GM23338 (cell line): ENCODE measurements at regions not wholly inside any gene's neighbourhood (a gene's known extent, or its start where the extent isn't known, plus 50 kb on each side); places are given as distances from the start of the nearest gene placed in this dataset.

Source experiments
- ATAC-seq: fragments of 200-7000 bp; cut with Tn5 transposase; 3 replicates; pipeline ENCODE4 v1.9.1; 2020
- DNase-seq: peaks from one replicate; pipeline ENCODE4 v3.0.0-alpha.2; 2015; ENCODE audit warnings: low spot score
- H2AFZ ChIP-seq: fragments of 200-600 bp; sonication (generic); 2 replicates; pipeline ENCODE4 v1.8.0; 2016; ENCODE audit warnings: antibody characterized with exemption, mild to moderate bottlenecking, moderate library complexity
- H3F3A ChIP-seq: fragments of 200-600 bp; sonication (generic); replicated peaks from 2 replicates; pipeline ENCODE4 v1.8.0; 2017; ENCODE audit warnings: antibody characterized with exemption, mixed run types, low read depth
- H3K27ac ChIP-seq: fragments of 200-600 bp; sonication (generic); 2 replicates; pipeline ENCODE4 v1.6.1; 2016; ENCODE audit warnings: low read depth
- H3K27me3 ChIP-seq: fragments of 200-600 bp; sonication (generic); 2 replicates; pipeline ENCODE4 v1.8.0; 2016; ENCODE audit warnings: mild to moderate bottlenecking, mixed run types, moderate library complexity; ENCODE audit not compliant: insufficient read depth
- H3K36me3 ChIP-seq: fragments of 200-600 bp; sonication (generic); 2 replicates; pipeline ENCODE4 v1.8.0; 2016; ENCODE audit warnings: mild to moderate bottlenecking; ENCODE audit not compliant: insufficient read depth
- H3K4me1 ChIP-seq: fragments of 200-600 bp; sonication (generic); 2 replicates; pipeline ENCODE4 v1.8.0; 2016; ENCODE audit warnings: mild to moderate bottlenecking, moderate library complexity; ENCODE audit not compliant: insufficient read depth
- H3K4me2 ChIP-seq: fragments of 200-600 bp; sonication (generic); 2 replicates; pipeline ENCODE4 v1.7.1; 2017; ENCODE audit warnings: mixed run types
- H3K4me3 ChIP-seq: fragments of 200-600 bp; sonication (generic); 2 replicates; pipeline ENCODE4 v1.6.1; 2016; ENCODE audit warnings: mixed run types
- H3K79me2 ChIP-seq: fragments of 200-600 bp; sonication (generic); replicated peaks from 2 replicates; pipeline ENCODE4 v1.8.0; 2017; ENCODE audit warnings: mild to moderate bottlenecking; ENCODE audit not compliant: insufficient read depth
- H3K9me2 ChIP-seq: fragments of 200-600 bp; sonication (generic); 2 replicates; pipeline ENCODE4 v1.8.0; 2017; ENCODE audit not compliant: insufficient read depth
- H4K20me1 ChIP-seq: fragments of 200-600 bp; sonication (generic); replicated peaks from 2 replicates; pipeline ENCODE4 v1.8.0; 2017; ENCODE audit warnings: mild to moderate bottlenecking; ENCODE audit not compliant: insufficient read depth
- H3K27ac Mint-ChIP-seq: 2 replicates; pipeline ENCODE4 v1.8.0; 2020; ENCODE audit warnings: inconsistent platforms, mild to moderate bottlenecking, moderate library complexity, mixed read lengths
- H3K27me3 Mint-ChIP-seq: 3 replicates; pipeline ENCODE4 v1.8.0; 2022; ENCODE audit warnings: low read depth, mild to moderate bottlenecking, moderate library complexity, mixed read lengths, inconsistent platforms; ENCODE audit not compliant: insufficient read depth, poor library complexity
- H3K36me3 Mint-ChIP-seq: 3 replicates; pipeline ENCODE4 v1.8.0; 2021; ENCODE audit warnings: low read depth, mild to moderate bottlenecking, inconsistent platforms, moderate library complexity, mixed read lengths
- H3K4me1 Mint-ChIP-seq: 3 replicates; pipeline ENCODE4 v1.8.0; 2020; ENCODE audit warnings: mild to moderate bottlenecking, inconsistent platforms, mixed read lengths
- H3K4me3 Mint-ChIP-seq: 3 replicates; pipeline ENCODE4 v1.8.0; 2021; ENCODE audit warnings: moderate library complexity, mild to moderate bottlenecking, inconsistent platforms, mixed read lengths
- H3K9me3 Mint-ChIP-seq: 3 replicates; pipeline ENCODE4 v1.8.0; 2020; ENCODE audit warnings: moderate library complexity, mild to moderate bottlenecking, inconsistent platforms, mixed read lengths
- CREB1 ChIP-seq: fragments of 250-450 bp; sonication (Bioruptor Pico); IDR thresholded peaks from 2 replicates; pipeline ENCODE4 v1.5.0; 2020; ENCODE audit warnings: low read depth, mild to moderate bottlenecking, moderate library complexity
- CTCF ChIP-seq, 2 experiments: fragments of 200-600 bp in 1 of 2; sonication (generic) in 1 of 2; conservative IDR thresholded peaks; 2 replicates each; pipeline versions ENCODE4 v1.5.1 to v1.6.1; 2016 to 2017; ENCODE audit warnings: antibody characterized with exemption in 2 of 2, low read depth in 2 of 2, mild to moderate bottlenecking in 2 of 2, moderate library complexity in 1 of 2
- ETS1 ChIP-seq: IDR thresholded peaks from 2 replicates; pipeline ENCODE4 v1.6.1; 2016; ENCODE audit warnings: antibody characterized with exemption
- EZH2 ChIP-seq: fragments of 200-600 bp; sonication (generic); IDR thresholded peaks from one replicate; pipeline ENCODE4 v1.8.0; 2017; ENCODE audit warnings: antibody characterized with exemption, mild to moderate bottlenecking, low read depth; ENCODE audit not compliant: unreplicated experiment
- EZH2phosphoT487 ChIP-seq: fragments of 200-600 bp; sonication (generic); IDR thresholded peaks from one replicate; pipeline ENCODE4 v1.8.1; 2018; ENCODE audit warnings: antibody characterized with exemption; ENCODE audit not compliant: unreplicated experiment
- JUNB ChIP-seq: IDR thresholded peaks from one replicate; pipeline ENCODE4 v1.6.1; 2016; ENCODE audit warnings: antibody characterized with exemption; ENCODE audit not compliant: unreplicated experiment
- NANOG ChIP-seq: IDR thresholded peaks from 2 replicates; pipeline ENCODE4 v1.6.1; 2016; ENCODE audit warnings: antibody characterized with exemption, borderline replicate concordance
- POLR2AphosphoS5 ChIP-seq: IDR thresholded peaks from 2 replicates; pipeline ENCODE4 v1.6.1; 2016; ENCODE audit warnings: antibody characterized with exemption, low read depth
- STAT1 ChIP-seq: IDR thresholded peaks from one replicate; pipeline ENCODE4 v1.6.1; 2016; ENCODE audit warnings: antibody characterized with exemption; ENCODE audit not compliant: unreplicated experiment
- ZNF114 ChIP-seq: fragments of 250-450 bp; sonication (Bioruptor Pico); IDR thresholded peaks from 2 replicates; pipeline ENCODE4 v1.5.0; 2020; ENCODE audit warnings: mild to moderate bottlenecking, moderate library complexity
- ZNF331 ChIP-seq: fragments of 250-450 bp; sonication (Bioruptor Pico); IDR thresholded peaks from 2 replicates; pipeline ENCODE4 v1.5.0; 2020; ENCODE audit warnings: low read depth, mild to moderate bottlenecking, moderate library complexity
- TF ChIP-seq, protein P1 (sequence below): IDR thresholded peaks from one replicate; pipeline ENCODE4 v1.6.1; 2018; ENCODE audit warnings: antibody characterized with exemption; ENCODE audit not compliant: unreplicated experiment
- TF ChIP-seq, protein P2 (sequence below): fragments of 250-450 bp; sonication (Bioruptor Pico); IDR thresholded peaks from 2 replicates; pipeline ENCODE4 v1.5.0; 2020; ENCODE audit warnings: mild to moderate bottlenecking, moderate library complexity

DNA sequence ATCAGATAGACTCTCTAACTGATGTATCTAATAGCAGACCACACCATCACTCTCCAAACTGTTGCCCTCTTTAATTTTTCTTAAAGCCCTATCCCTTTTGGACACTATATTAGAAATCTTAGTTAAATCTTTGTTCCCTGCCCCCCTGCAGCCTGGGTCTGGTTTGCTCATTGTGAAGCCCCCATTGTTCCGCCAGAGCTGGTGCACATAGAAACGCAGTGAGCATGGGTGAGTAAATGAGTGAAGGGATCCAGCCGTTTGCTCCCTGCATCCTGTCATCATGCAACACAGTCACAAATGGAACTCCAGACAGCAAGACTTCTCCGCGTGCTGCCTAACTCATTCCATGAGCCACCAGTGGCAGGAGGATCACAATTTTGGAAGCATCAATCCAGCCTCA, 402.5 kb downstream of the PREX1 start:
- Histone ChIP-seq H3K27me3 (no peaks in the 10 kb centered on the region), H3K27ac (no peak overlapping the region), H3K36me3 (no peaks in the 10 kb centered on the region), H3K9me2 (no peaks in the 10 kb centered on the region), H3K4me1 (no peaks in the 10 kb centered on the region), H4K20me1 (no peaks in the 10 kb centered on the region), H3K4me3 (no peak overlapping the region), H2AFZ (no peak overlapping the region), H3K79me2 (no peaks in the 10 kb centered on the region), H3F3A (no peaks in the 10 kb centered on the region), H3K4me2 (no peak overlapping the region)
- H3K27ac Mint-ChIP-seq = no peak overlapping the region
- no peak overlapping the region for H3K4me3 Mint-ChIP-seq
- H3K4me1 Mint-ChIP-seq = peaks cover 5% of the 10 kb centered on the region
- TF ChIP-seq STAT1 (no peak), NANOG (no peak), EZH2 (no peak), ZNF331 (no peak), JUNB (no peak), EZH2phosphoT487 (no peak), ETS1 (no peak), POLR2AphosphoS5 (no peak), ZNF114 (CRISPR knock-in tag) (no peak), CTCF (conservative IDR thresholded peaks at IDR 0.05; ENCODE audit: low read depth in 2 of 2) (no peak), CREB1 (CRISPR knock-in tag) (no peak)
- TF ChIP-seq, protein P1, sequence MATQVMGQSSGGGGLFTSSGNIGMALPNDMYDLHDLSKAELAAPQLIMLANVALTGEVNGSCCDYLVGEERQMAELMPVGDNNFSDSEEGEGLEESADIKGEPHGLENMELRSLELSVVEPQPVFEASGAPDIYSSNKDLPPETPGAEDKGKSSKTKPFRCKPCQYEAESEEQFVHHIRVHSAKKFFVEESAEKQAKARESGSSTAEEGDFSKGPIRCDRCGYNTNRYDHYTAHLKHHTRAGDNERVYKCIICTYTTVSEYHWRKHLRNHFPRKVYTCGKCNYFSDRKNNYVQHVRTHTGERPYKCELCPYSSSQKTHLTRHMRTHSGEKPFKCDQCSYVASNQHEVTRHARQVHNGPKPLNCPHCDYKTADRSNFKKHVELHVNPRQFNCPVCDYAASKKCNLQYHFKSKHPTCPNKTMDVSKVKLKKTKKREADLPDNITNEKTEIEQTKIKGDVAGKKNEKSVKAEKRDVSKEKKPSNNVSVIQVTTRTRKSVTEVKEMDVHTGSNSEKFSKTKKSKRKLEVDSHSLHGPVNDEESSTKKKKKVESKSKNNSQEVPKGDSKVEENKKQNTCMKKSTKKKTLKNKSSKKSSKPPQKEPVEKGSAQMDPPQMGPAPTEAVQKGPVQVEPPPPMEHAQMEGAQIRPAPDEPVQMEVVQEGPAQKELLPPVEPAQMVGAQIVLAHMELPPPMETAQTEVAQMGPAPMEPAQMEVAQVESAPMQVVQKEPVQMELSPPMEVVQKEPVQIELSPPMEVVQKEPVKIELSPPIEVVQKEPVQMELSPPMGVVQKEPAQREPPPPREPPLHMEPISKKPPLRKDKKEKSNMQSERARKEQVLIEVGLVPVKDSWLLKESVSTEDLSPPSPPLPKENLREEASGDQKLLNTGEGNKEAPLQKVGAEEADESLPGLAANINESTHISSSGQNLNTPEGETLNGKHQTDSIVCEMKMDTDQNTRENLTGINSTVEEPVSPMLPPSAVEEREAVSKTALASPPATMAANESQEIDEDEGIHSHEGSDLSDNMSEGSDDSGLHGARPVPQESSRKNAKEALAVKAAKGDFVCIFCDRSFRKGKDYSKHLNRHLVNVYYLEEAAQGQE = no peak
- TF ChIP-seq, protein P2, sequence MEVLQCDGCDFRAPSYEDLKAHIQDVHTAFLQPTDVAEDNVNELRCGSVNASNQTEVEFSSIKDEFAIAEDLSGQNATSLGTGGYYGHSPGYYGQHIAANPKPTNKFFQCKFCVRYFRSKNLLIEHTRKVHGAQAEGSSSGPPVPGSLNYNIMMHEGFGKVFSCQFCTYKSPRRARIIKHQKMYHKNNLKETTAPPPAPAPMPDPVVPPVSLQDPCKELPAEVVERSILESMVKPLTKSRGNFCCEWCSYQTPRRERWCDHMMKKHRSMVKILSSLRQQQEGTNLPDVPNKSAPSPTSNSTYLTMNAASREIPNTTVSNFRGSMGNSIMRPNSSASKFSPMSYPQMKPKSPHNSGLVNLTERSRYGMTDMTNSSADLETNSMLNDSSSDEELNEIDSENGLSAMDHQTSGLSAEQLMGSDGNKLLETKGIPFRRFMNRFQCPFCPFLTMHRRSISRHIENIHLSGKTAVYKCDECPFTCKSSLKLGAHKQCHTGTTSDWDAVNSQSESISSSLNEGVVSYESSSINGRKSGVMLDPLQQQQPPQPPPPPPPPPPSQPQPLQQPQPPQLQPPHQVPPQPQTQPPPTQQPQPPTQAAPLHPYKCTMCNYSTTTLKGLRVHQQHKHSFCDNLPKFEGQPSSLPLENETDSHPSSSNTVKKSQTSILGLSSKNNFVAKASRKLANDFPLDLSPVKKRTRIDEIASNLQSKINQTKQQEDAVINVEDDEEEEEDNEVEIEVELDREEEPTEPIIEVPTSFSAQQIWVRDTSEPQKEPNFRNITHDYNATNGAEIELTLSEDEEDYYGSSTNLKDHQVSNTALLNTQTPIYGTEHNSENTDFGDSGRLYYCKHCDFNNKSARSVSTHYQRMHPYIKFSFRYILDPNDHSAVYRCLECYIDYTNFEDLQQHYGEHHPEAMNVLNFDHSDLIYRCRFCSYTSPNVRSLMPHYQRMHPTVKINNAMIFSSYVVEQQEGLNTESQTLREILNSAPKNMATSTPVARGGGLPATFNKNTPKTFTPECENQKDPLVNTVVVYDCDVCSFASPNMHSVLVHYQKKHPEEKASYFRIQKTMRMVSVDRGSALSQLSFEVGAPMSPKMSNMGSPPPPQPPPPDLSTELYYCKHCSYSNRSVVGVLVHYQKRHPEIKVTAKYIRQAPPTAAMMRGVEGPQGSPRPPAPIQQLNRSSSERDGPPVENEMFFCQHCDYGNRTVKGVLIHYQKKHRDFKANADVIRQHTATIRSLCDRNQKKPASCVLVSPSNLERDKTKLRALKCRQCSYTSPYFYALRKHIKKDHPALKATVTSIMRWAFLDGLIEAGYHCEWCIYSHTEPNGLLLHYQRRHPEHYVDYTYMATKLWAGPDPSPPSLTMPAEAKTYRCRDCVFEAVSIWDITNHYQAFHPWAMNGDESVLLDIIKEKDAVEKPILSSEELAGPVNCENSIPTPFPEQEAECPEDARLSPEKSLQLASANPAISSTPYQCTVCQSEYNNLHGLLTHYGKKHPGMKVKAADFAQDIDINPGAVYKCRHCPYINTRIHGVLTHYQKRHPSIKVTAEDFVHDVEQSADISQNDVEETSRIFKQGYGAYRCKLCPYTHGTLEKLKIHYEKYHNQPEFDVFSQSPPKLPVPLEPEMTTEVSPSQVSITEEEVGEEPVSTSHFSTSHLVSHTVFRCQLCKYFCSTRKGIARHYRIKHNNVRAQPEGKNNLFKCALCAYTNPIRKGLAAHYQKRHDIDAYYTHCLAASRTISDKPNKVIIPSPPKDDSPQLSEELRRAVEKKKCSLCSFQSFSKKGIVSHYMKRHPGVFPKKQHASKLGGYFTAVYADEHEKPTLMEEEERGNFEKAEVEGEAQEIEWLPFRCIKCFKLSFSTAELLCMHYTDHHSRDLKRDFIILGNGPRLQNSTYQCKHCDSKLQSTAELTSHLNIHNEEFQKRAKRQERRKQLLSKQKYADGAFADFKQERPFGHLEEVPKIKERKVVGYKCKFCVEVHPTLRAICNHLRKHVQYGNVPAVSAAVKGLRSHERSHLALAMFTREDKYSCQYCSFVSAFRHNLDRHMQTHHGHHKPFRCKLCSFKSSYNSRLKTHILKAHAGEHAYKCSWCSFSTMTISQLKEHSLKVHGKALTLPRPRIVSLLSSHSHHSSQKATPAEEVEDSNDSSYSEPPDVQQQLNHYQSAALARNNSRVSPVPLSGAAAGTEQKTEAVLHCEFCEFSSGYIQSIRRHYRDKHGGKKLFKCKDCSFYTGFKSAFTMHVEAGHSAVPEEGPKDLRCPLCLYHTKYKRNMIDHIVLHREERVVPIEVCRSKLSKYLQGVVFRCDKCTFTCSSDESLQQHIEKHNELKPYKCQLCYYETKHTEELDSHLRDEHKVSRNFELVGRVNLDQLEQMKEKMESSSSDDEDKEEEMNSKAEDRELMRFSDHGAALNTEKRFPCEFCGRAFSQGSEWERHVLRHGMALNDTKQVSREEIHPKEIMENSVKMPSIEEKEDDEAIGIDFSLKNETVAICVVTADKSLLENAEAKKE (CRISPR knock-in tag) = no peak
- 0 out of 3 replicates have a peak, but pooled peaks cover 2% of the 10 kb centered on the region for H3K36me3 Mint-ChIP-seq
- ATAC-seq (no peak), DNase-seq (no peak)
- peaks cover 4% of the 10 kb centered on the region for H3K9me3 Mint-ChIP-seq
- peaks cover 2% of the 10 kb centered on the region for H3K27me3 Mint-ChIP-seq
